Esophagus muscularis mucosa (tissue), 4 donors: ENCODE measurements at regions not wholly inside any gene's neighbourhood (a gene's known extent, or its start where the extent isn't known, plus 50 kb on each side); places are given as distances from the start of the nearest gene placed in this dataset.

Source experiments
- DNase-seq: peaks from one replicate; pipeline ENCODE4 v3.0.0-alpha.2; 2017; ENCODE audit errors: extremely low spot score
- H3K27ac ChIP-seq, 4 donors: fragments of 200-600 bp; sonication (generic); replicated peaks in 1 of 4; 1 replicate in 3 of 4; 2 replicates in 1 of 4; pipeline ENCODE4 v1.5.1; 2016 to 2019; ENCODE audit warnings: mild to moderate bottlenecking in 1 of 4
- H3K27me3 ChIP-seq, 4 donors: fragments of 200-600 bp; sonication (generic); one replicate each; pipeline versions ENCODE4 v1.5.1 to v1.6.0; 2016 to 2019
- H3K36me3 ChIP-seq, 4 donors: fragments of 200-600 bp; sonication (generic); one replicate each; pipeline ENCODE4 v1.5.1; 2016 to 2019
- H3K4me1 ChIP-seq, 4 donors: fragments of 200-600 bp; sonication (generic); one replicate each; pipeline ENCODE4 v1.5.1; 2016 to 2019
- H3K4me3 ChIP-seq, 4 donors: fragments of 200-600 bp; sonication (generic); 1 replicate in 2 of 4; 2 replicates in 2 of 4; pipeline ENCODE4 v1.5.1; 2016 to 2019; ENCODE audit warnings: mild to moderate bottlenecking in 4 of 4, moderate library complexity in 1 of 4
- H3K9me3 ChIP-seq, 4 donors: fragments of 200-600 bp; sonication (generic); 1 replicate in 3 of 4; 2 replicates in 1 of 4; pipeline ENCODE4 v1.5.1; 2016 to 2019
- CTCF ChIP-seq, 3 experiments: fragments of 200-600 bp in 2 of 3; fragments of 450-650 bp in 1 of 3; sonication (generic) in 2 of 3; IDR thresholded peaks; one replicate each; pipeline ENCODE4 v1.5.1; 2017 to 2019; ENCODE audit warnings: antibody characterized with exemption in 3 of 3, mild to moderate bottlenecking in 2 of 3, moderate library complexity in 1 of 3
- EP300 ChIP-seq: sonication (generic); formaldehyde crosslinking; IDR thresholded peaks from one replicate; pipeline ENCODE4 v1.6.1; 2017; ENCODE audit warnings: antibody characterized with exemption
- POLR2A ChIP-seq: fragments of 450-650 bp; IDR thresholded peaks from one replicate; pipeline ENCODE4 v1.6.1; 2017; ENCODE audit warnings: antibody characterized with exemption, moderate library complexity, mild to moderate bottlenecking, low read depth
- POLR2AphosphoS5 ChIP-seq, 2 donors: sonication (generic); formaldehyde crosslinking; IDR thresholded peaks; one replicate each; pipeline ENCODE4 v1.6.1; 2017; ENCODE audit warnings: antibody characterized with exemption in 2 of 2
- WGBS: methylation state at CpG from one replicate; pipeline ENCODE4 v1.1.5; 2018; 5-methylcytosine and 5-hydroxymethylcytosine counted together
- intact Hi-C: fragments of 100-400 bp; cut with DNase I; formaldehyde crosslinking; loops from one replicate; pipeline ENCODE4 v1.15.1; 2023

GRCh38 chr2:142769761-142770160 is 107.7 kb upstream of the KYNU start:
- no peaks in the 10 kb centered on the region for H3K4me1 ChIP-seq
- WGBS, result 100% methylated on average over 1 of the region's 1 CpG
- no peak for DNase-seq
- no peak overlapping the region for H3K4me3 ChIP-seq
- H3K27ac ChIP-seq, result no peak overlapping the region
- H3K27me3 ChIP-seq, result no peaks in the 10 kb centered on the region
- no peak for TF ChIP-seq CTCF (IDR thresholded peaks at IDR 0.05)
- TF ChIP-seq EP300, result no peak
- no peak for TF ChIP-seq POLR2A
- no peak for TF ChIP-seq POLR2AphosphoS5 (IDR thresholded peaks at IDR 0.05)
- intact Hi-C loops, result no loop called here
- peaks cover 0 to 17% (median 16%) of the 10 kb centered on the region in 4 donors for H3K9me3 ChIP-seq
- no peaks in the 10 kb centered on the region for H3K36me3 ChIP-seq

- DNase-seq, result no peak
- H3K4me3 ChIP-seq, result no peak overlapping the region
- H3K4me1 ChIP-seq, result no peaks in the 10 kb centered on the region
- H3K36me3 ChIP-seq, result no peaks in the 10 kb centered on the region
- no peaks in the 10 kb centered on the region for H3K27me3 ChIP-seq
- peaks cover 0 to 23% (median 18%) of the 10 kb centered on the region in 4 donors for H3K9me3 ChIP-seq
- intact Hi-C loops, result no loop called here
- H3K27ac ChIP-seq, result no peak overlapping the region
- TF ChIP-seq POLR2A (no peak), CTCF (IDR thresholded peaks at IDR 0.05) (no peak), EP300 (no peak), POLR2AphosphoS5 (IDR thresholded peaks at IDR 0.05) (no peak)
These were observed 109.6 kb upstream of the KYNU start for GRCh38 chr2:142767847-142768246.

- Histone ChIP-seq H3K4me3 (no peak overlapping the region), H3K27ac (no peak overlapping the region), H3K36me3 (no peaks in the 10 kb centered on the region), H3K4me1 (no peaks in the 10 kb centered on the region), H3K9me3 (peaks cover 0 to 6% (median 2%) of the 10 kb centered on the region in 4 donors), H3K27me3 (no peaks in the 10 kb centered on the region)
- intact Hi-C loops, result no loop called here
- DNase-seq, result no peak
- WGBS, result 87% methylated on average over 3 of the region's 3 CpGs
- TF ChIP-seq POLR2A, result no peak
- TF ChIP-seq CTCF (IDR thresholded peaks at IDR 0.05), result no peak
- no peak for TF ChIP-seq POLR2AphosphoS5 (IDR thresholded peaks at IDR 0.05)
- TF ChIP-seq EP300, result no peak
These were observed 118.5 kb upstream of the KYNU start for GRCh38 chr2:142758973-142759372.

- H3K4me3 ChIP-seq, result no peak overlapping the region
- intact Hi-C loops, result no loop called here
- H3K27ac ChIP-seq, result no peak overlapping the region
- H3K27me3 ChIP-seq, result no peaks in the 10 kb centered on the region
- TF ChIP-seq EP300, result no peak
- TF ChIP-seq POLR2AphosphoS5 (IDR thresholded peaks at IDR 0.05), result no peak
- no peak for TF ChIP-seq CTCF (IDR thresholded peaks at IDR 0.05)
- no peak for TF ChIP-seq POLR2A
- no peak for DNase-seq
- 61% methylated on average over 2 of the region's 2 CpGs for WGBS
- no peaks in the 10 kb centered on the region for H3K4me1 ChIP-seq
- no peaks in the 10 kb centered on the region for H3K9me3 ChIP-seq
- no peaks in the 10 kb centered on the region for H3K36me3 ChIP-seq
These were observed 120.4 kb upstream of the KYNU start for GRCh38 chr2:142757111-142757510.

- DNase-seq, result no peak
- H3K9me3 ChIP-seq, result no peaks in the 10 kb centered on the region
- no peak overlapping the region for H3K27ac ChIP-seq
- H3K27me3 ChIP-seq, result no peaks in the 10 kb centered on the region
- H3K4me3 ChIP-seq, result no peak overlapping the region
- H3K36me3 ChIP-seq, result no peaks in the 10 kb centered on the region
- intact Hi-C loops, result no loop called here
- H3K4me1 ChIP-seq, result no peaks in the 10 kb centered on the region
- TF ChIP-seq POLR2A, result no peak
- no peak for TF ChIP-seq POLR2AphosphoS5 (IDR thresholded peaks at IDR 0.05)
- TF ChIP-seq EP300, result no peak
- TF ChIP-seq CTCF (IDR thresholded peaks at IDR 0.05), result no peak
- 86% methylated on average over 2 of the region's 2 CpGs for WGBS
These were observed 121.0 kb upstream of the KYNU start for GRCh38 chr2:142756430-142756829.
